Tibial artery (tissue), 4 donors: ENCODE measurements at regions not wholly inside any gene's neighbourhood (a gene's known extent, or its start where the extent isn't known, plus 50 kb on each side); places are given as distances from the start of the nearest gene placed in this dataset.

Source experiments
- DNase-seq, 2 donors: peaks; one replicate each; pipeline ENCODE4 v3.0.0-alpha.2; 2019
- H3K27ac ChIP-seq, 2 donors: fragments of 200-600 bp; sonication (generic) in 1 of 2; 1 replicate in 1 of 2; 2 replicates in 1 of 2; pipeline ENCODE4 v1.5.1; 2018 to 2019; ENCODE audit warnings: mild to moderate bottlenecking in 1 of 2
- H3K27me3 ChIP-seq, 2 donors: fragments of 200-600 bp; sonication (generic) in 1 of 2; one replicate each; pipeline versions ENCODE4 v1.5.1 to v1.6.0; 2016 to 2019
- H3K36me3 ChIP-seq, 3 donors: fragments of 200-600 bp; sonication (generic) in 2 of 3; one replicate each; pipeline ENCODE4 v1.5.1; 2016 to 2019; ENCODE audit warnings: mild to moderate bottlenecking in 2 of 3
- H3K4me1 ChIP-seq, 4 donors: fragments of 200-600 bp; sonication (generic) in 2 of 4; 1 replicate in 3 of 4; 2 replicates in 1 of 4; pipeline ENCODE4 v1.5.1; 2016 to 2019
- H3K4me3 ChIP-seq, 2 donors: fragments of 200-600 bp; sonication (generic) in 1 of 2; 1 replicate in 1 of 2; 2 replicates in 1 of 2; pipeline ENCODE4 v1.5.1; 2018 to 2019; ENCODE audit warnings: mild to moderate bottlenecking in 2 of 2
- H3K9me3 ChIP-seq, 3 donors: fragments of 200-600 bp; sonication (generic) in 1 of 3; one replicate each; pipeline ENCODE4 v1.5.1; 2016 to 2019
- CTCF ChIP-seq, 2 experiments: fragments of 200-600 bp in 1 of 2; fragments of 450-650 bp in 1 of 2; IDR thresholded peaks; one replicate each; pipeline ENCODE4 v1.5.1; 2017 to 2019; ENCODE audit warnings: antibody characterized with exemption in 2 of 2, mild to moderate bottlenecking in 1 of 2, moderate library complexity in 1 of 2
- intact Hi-C: fragments of 100-400 bp; cut with DNase I; formaldehyde crosslinking; loops from one replicate; pipeline ENCODE4 v1.15.0; 2023; ENCODE audit warnings: low total_unique reads

- Histone ChIP-seq H3K4me3 (no peak overlapping the region), H3K9me3 (no peaks in the 10 kb centered on the region), H3K27ac (no peak overlapping the region), H3K27me3 (no peaks in the 10 kb centered on the region), H3K36me3 (no peaks in the 10 kb centered on the region), H3K4me1 (peaks cover 0 to 25% (median 4%) of the 10 kb centered on the region in 4 donors)
- TF ChIP-seq CTCF (IDR thresholded peaks at IDR 0.05), result no peak
- intact Hi-C loops, result loop anchor here (5.0 kb wide), 1 partner anchor 1077 kb away; no protein-coding TSS in a partner anchor
- DNase-seq, result peak in 1 of 2 donors; percentile 40
Measured at GRCh38 chr10:30734901-30735300, 105.3 kb upstream of the LYZL2 start.

GRCh38 chr10:30732671-30733070 is 103.1 kb upstream of the LYZL2 start:
- Histone ChIP-seq H3K4me1 (peaks cover 0 to 24% (median 4%) of the 10 kb centered on the region in 4 donors), H3K9me3 (no peaks in the 10 kb centered on the region), H3K36me3 (no peaks in the 10 kb centered on the region), H3K27me3 (no peaks in the 10 kb centered on the region), H3K4me3 (no peak overlapping the region), H3K27ac (no peak overlapping the region)
- intact Hi-C loops, result loop anchor here (5.0 kb wide), 1 partner anchor 1080 kb away; no protein-coding TSS in a partner anchor
- peak in 1 of 2 donors; percentile 60 for DNase-seq
- no peak for TF ChIP-seq CTCF (IDR thresholded peaks at IDR 0.05)

- Histone ChIP-seq H3K4me3 (no peak overlapping the region), H3K27ac (no peak overlapping the region), H3K36me3 (no peaks in the 10 kb centered on the region), H3K27me3 (no peaks in the 10 kb centered on the region), H3K4me1 (peaks cover 0 to 19% (median 2%) of the 10 kb centered on the region in 4 donors), H3K9me3 (no peaks in the 10 kb centered on the region)
- DNase-seq, result peak in 1 of 2 donors; percentile 44
- intact Hi-C loops, result loop anchor here (5.0 kb wide), 1 partner anchor 1080 kb away; no protein-coding TSS in a partner anchor
- TF ChIP-seq CTCF (IDR thresholded peaks at IDR 0.05), result no peak
Measured at GRCh38 chr10:30731963-30732362, 102.4 kb upstream of the LYZL2 start.

DNA sequence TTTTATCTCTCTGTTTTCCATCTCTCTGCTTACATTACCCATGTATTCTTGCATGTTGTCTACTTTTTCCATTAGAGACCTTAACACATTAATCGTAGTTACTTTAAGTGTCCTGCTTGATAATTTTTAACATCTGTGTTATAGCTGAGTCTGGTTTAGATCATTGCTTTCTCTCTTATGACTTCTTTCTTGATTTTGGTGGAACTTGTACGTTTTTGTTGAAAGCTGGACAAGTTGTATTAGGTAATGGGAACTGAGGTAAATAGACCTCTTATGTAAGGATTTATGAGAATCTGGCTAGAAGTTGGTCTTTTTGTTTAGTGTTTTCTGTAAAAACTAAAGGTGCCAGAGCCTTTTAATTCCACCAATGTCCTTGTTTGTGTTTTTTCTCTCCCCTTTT is 100.8 kb upstream of the LYZL2 start:
- Histone ChIP-seq H3K9me3 (no peaks in the 10 kb centered on the region), H3K36me3 (no peaks in the 10 kb centered on the region), H3K27ac (no peak overlapping the region), H3K4me3 (no peak overlapping the region), H3K27me3 (no peaks in the 10 kb centered on the region), H3K4me1 (peaks cover 0 to 8% (median 0%) of the 10 kb centered on the region in 4 donors)
- TF ChIP-seq CTCF (IDR thresholded peaks at IDR 0.05), result no peak
- no peak for DNase-seq
- intact Hi-C loops, result loop anchor here (5.0 kb wide), 1 partner anchor 1082 kb away; no protein-coding TSS in a partner anchor

GRCh38 chr10:30728766-30729165 is 99.2 kb upstream of the LYZL2 start:
- peaks cover 0 to 3% (median 0%) of the 10 kb centered on the region in 4 donors for H3K4me1 ChIP-seq
- DNase-seq, result no peak
- H3K27ac ChIP-seq, result no peak overlapping the region
- H3K4me3 ChIP-seq, result no peak overlapping the region
- H3K36me3 ChIP-seq, result no peaks in the 10 kb centered on the region
- no peaks in the 10 kb centered on the region for H3K9me3 ChIP-seq
- no peaks in the 10 kb centered on the region for H3K27me3 ChIP-seq
- intact Hi-C loops, result loop anchor here (5.0 kb wide), 1 partner anchor 299 kb away; no protein-coding TSS in a partner anchor
- no peak for TF ChIP-seq CTCF (IDR thresholded peaks at IDR 0.05)
